Retinal pigment epithelial cell (primary cell): ENCODE measurements at regions not wholly inside any gene's neighbourhood (a gene's known extent, or its start where the extent isn't known, plus 50 kb on each side); places are given as distances from the start of the nearest gene placed in this dataset.
"Not testable (repeated sequence)": the region's sequence is repeated elsewhere in the genome, so short reads cannot be mapped to it uniquely, and the experiment has no call there.

Experiments used
- DNase-seq: peaks from one replicate; pipeline ENCODE4 v3.0.0-alpha.2; 2010; ENCODE audit warnings: low read depth
- H3K4me3 ChIP-seq: 2 replicates; pipeline ENCODE4 v1.5.1; 2011; ENCODE audit warnings: mild to moderate bottlenecking, low read length, control low read depth, moderate library complexity
- TF ChIP-seq, protein P1 (sequence below): conservative IDR thresholded peaks from 2 replicates; pipeline ENCODE4 v1.5.1; 2011; ENCODE audit warnings: low read depth, low read length, control low read depth, inconsistent platforms

DNA sequence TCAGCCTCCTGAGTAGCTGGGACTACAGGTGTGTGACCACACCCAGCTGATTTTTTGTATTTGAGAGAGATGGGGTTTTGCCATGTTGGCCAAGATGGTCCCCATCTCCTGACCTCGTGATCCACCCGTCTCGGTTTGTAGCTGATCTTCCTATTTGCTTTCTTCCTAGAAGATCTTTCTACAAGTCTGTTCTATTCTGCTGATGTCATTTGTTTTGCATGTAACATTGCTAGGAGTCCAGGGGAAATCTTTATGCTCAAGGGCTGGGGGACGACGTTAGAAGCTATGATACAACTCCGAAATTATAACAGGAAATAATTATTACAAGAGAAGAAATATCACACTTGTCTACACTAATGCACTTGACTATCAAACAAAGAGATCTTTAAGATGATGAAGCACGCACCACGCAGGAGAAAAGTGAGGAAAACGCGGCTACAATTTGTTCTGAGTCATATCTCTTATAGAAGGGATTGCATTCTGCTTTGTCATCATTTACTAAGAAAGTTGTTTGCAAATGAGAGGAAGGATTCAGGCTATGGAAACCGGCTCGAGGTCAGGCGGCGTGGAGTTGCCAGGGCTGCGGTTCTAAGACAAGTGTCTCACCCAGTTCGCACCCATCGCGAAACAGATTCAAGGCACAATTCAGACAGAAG is 103.0 kb upstream of the CARD11 start:
- TF ChIP-seq, protein P1, sequence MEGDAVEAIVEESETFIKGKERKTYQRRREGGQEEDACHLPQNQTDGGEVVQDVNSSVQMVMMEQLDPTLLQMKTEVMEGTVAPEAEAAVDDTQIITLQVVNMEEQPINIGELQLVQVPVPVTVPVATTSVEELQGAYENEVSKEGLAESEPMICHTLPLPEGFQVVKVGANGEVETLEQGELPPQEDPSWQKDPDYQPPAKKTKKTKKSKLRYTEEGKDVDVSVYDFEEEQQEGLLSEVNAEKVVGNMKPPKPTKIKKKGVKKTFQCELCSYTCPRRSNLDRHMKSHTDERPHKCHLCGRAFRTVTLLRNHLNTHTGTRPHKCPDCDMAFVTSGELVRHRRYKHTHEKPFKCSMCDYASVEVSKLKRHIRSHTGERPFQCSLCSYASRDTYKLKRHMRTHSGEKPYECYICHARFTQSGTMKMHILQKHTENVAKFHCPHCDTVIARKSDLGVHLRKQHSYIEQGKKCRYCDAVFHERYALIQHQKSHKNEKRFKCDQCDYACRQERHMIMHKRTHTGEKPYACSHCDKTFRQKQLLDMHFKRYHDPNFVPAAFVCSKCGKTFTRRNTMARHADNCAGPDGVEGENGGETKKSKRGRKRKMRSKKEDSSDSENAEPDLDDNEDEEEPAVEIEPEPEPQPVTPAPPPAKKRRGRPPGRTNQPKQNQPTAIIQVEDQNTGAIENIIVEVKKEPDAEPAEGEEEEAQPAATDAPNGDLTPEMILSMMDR, result no peak
- no peak overlapping the region for H3K4me3 ChIP-seq
- no peak for DNase-seq

DNA sequence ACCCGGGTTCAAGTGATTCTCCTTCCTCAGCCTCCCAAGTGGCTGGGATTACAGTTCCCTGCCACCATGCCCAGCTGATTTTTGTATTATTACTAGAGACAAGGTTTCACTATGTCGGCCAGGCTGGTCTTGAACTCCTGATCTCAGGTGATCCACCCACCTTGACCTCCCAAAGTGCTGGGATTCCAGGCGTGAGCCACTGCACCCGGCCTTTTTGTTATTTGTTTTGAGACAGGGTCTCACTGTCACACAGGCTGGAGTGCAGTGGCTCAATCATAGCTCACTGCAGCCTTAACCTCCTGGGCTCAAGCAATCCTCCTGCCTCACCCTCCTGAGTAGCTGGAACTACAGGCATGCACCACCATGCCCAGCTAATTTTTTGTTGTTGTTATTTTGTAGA is 104.8 kb upstream of the CARD11 start:
- not testable (repeated sequence) for H3K4me3 ChIP-seq, DNase-seq

DNA sequence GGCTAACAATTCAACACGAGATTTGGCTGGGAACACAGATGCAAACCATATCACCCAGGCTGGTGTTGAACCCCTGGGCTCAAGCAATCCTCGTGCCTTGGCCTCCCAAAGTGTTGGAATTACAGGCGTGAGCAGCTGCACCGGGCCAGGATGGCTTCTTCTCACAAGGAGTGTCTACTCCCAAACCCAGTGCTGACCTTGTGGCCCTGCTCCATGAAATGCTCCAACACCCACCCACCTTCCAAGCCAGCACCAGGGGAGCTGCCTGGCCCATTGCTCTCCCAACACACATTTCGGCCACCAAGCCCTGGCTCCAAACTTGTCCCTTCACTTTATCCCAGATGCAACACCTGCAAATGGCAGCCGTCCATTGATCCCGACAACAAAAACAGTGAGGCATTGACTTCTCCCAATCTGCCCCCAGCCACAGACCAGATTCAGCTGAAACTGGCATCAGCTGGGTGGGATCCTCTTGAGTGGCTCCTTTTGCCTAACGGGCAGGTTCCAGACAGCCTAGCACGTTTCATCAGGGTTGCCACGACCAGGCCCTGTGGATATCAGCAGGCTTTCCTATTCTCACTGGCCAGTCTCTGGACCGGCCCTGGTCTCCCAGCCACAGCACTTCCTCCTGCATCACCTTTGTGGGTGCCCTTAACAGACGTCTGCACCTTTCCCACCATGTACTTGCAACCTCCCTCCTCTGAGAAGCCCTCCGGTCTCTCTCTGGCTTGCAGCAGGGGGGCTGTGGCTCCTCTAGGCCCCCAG is 105.7 kb upstream of the CARD11 start:
- DNase-seq, result no peak
- H3K4me3 ChIP-seq, result no peak overlapping the region
- TF ChIP-seq, protein P1, result no peak

DNA sequence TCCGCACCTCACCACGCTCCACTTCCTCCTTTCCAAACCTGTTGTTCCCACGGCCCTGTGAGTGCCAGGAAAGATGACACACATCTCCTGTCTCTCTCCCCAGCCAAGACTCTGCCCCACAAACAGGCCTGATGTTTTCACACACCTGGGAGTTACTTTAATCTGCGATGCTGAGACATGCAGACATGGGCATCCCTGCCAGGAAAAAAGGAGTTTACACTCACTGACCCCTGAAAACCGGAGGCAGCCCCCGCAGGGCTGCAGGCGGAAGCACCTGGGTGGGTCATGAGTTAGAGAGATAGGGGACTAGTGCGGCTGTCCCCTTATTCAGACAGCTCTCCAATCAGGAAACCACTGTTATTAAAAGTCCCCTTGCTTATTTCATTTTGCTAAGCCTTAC is 106.4 kb upstream of the CARD11 start:
- no peak for DNase-seq
- H3K4me3 ChIP-seq, result no peak overlapping the region
- TF ChIP-seq, protein P1, result no peak

DNA sequence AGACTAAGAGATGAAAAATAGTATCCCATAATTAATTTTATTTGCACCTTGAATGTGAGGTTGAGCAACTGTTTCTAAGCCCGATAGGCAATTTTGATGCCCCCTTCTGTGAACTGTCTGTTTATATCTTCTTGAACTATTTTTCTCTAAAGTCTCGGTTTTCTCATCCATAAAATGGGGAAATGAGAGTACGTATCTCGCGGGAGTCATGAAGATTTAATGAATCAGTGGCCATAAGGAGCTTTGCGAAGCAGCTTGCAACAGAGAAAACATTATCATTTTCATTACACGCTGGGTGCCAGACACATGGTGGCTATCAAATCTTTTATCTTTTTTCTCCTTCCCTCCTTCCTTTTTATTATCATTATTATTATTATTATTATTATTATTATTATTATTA is 108.1 kb upstream of the CARD11 start:
- no peak overlapping the region for H3K4me3 ChIP-seq
- TF ChIP-seq, protein P1, result no peak
- DNase-seq, result no peak

DNA sequence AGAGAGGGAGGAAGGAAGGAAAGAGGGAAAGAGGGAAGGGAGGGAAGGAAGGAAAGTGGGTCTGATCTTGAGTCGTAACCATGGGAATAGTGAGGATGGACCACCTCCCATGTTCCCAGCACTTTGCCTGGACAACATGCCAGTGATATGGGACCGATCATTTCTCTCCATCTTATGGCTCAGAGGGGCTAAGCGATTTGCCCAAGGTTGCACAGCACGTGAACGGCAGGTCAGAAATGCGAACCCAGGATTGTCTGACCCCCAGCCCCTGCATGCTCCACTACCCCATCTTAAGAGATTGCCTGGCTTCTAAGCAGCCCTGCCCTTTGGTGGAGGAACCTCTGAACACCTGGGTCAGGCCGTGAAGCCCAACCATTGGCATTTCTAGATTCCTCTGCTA is 109.0 kb upstream of the CARD11 start:
- H3K4me3 ChIP-seq, result no peak overlapping the region
- TF ChIP-seq, protein P1, result no peak
- DNase-seq, result no peak

DNA sequence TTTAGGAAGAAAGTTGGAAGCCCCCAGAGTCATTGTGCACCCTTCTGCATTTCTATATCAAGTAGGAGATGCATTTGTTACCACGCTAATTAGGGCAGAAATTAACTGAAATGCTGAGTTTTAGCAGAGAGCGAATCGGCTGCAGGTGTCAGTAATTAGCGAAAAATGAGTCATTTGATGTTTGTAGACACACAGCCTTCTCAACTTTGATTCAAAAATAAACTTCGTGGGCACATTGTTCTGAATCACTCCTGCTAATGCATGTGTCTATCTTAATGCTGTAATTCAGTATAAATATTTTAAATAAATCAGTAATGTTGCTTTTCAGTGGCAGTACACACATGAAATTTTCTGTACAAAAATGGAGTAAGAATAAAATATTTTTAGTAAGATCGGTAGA is 109.5 kb upstream of the CARD11 start:
- TF ChIP-seq, protein P1, result no peak
- no peak for DNase-seq
- no peak overlapping the region for H3K4me3 ChIP-seq
